ENCODE measurements at regions not wholly inside any gene's neighbourhood (a gene's known extent, or its start where the extent isn't known, plus 50 kb on each side); places are given as distances from the start of the nearest gene placed in this dataset.

DNA sequence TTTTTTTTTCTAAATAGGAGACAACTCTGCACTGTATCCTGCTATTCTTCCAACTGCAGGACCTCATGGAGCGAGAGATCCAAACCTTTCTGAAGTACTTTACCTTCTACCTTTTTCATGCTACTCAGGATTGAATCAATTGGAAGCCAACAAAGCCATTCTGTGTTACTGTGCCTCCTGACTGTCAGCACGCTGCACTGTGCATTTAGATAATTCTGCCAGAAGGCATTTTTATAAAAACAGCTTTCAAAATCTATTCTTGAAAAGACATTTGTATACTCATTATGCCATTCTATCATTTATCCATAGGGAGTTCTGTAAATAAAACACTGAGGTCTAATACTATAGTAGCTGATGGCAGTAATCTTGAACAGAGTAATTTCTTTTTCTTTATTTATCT is 142.8 kb downstream of the SLIT2 start:
- Histone ChIP-seq H3K9ac (ENCODE audit: low read depth, low read length) (no peak overlapping the region), H3K23ac (ENCODE audit: low read depth, low read length) (no peak overlapping the region), H4K8ac (ENCODE audit: low read depth in 2 of 2, low read length in 2 of 2) (no peak overlapping the region), H3K9me1 (ENCODE audit: insufficient read depth, low read length) (no peaks in the 10 kb centered on the region), H3K27me3 (ENCODE audit: control insufficient read depth, insufficient read depth, low read length) (no peaks in the 10 kb centered on the region), H2AFZ (replicated peaks; ENCODE audit: low read length, poor library complexity) (no peak overlapping the region), H3K4me1 (ENCODE audit: control insufficient read depth, insufficient read depth, low read length) (no peaks in the 10 kb centered on the region), H3K56ac (ENCODE audit: extremely low read depth, insufficient read depth, low read length) (no peak overlapping the region), H4K5ac (ENCODE audit: low read depth, low read length) (no peak overlapping the region), H2BK20ac (ENCODE audit: low read depth, low read length) (no peak overlapping the region), H3K9me3 (ENCODE audit: control insufficient read depth, insufficient read depth, low read length) (no peaks in the 10 kb centered on the region), H3K36me3 (ENCODE audit: control insufficient read depth, insufficient read depth, low read length) (no peaks in the 10 kb centered on the region), H2BK5ac (ENCODE audit: low read depth, low read length, poor library complexity, severe bottlenecking) (no peak overlapping the region), H2BK120ac (ENCODE audit: low read depth, low read length) (no peak overlapping the region), H2BK15ac (ENCODE audit: low read depth, low read length) (no peak overlapping the region), H3K4me2 (ENCODE audit: low read depth, low read length) (no peak overlapping the region), H4K91ac (ENCODE audit: insufficient read depth, low read depth, low read length) (no peak overlapping the region), H3K4me3 (ENCODE audit: insufficient read depth, low read depth, low read length) (no peak overlapping the region), H3K14ac (replicated peaks; ENCODE audit: low read depth, low read length) (no peak overlapping the region), H3K18ac (ENCODE audit: low read depth, low read length) (no peak overlapping the region), H2AK5ac (ENCODE audit: low read depth, low read length) (no peak overlapping the region), H3K79me1 (ENCODE audit: low read depth in 1 of 2, low read length in 2 of 2) (no peaks in the 10 kb centered on the region), H4K20me1 (ENCODE audit: insufficient read depth, low read length) (no peaks in the 10 kb centered on the region), H3K27ac (ENCODE audit: insufficient read depth, low read length) (no peak overlapping the region), H2AK9ac (replicated peaks; ENCODE audit: low read depth, low read length, poor library complexity) (no peak overlapping the region), H3K4ac (ENCODE audit: low read depth, low read length) (no peak overlapping the region)
- no TSS peak for BruUV-seq (replicated peaks)
- DNase-seq (no peak), ATAC-seq (ENCODE audit: low read depth) (no peak)
- dilution Hi-C loops (cut with HindIII; ENCODE audit: low sequenced_read_pairs, unreplicated experiment), result no loop called here
- WGBS, 2 experiments (ENCODE audit: extremely low coverage in 2 of 2, insufficient read length in 1 of 2), result no CpG with 5 or more reads among the region's 2 CpGs
- intact Hi-C loops (cut with micrococcal nuclease), result no loop called here
- TF ChIP-seq POLR2A (IDR thresholded peaks at IDR 0.05; ENCODE audit: low read depth, low read length), result no peak
- TF ChIP-seq RFX5 (IDR thresholded peaks at IDR 0.05; ENCODE audit: low read depth, low read length), result no peak
- no peak for TF ChIP-seq MAZ (IDR thresholded peaks at IDR 0.05; ENCODE audit: borderline replicate concordance, low read depth, low read length)
- no peak for TF ChIP-seq SMC3 (IDR thresholded peaks at IDR 0.05; ENCODE audit: low read depth, low read length)
- TF ChIP-seq CHD1 (IDR thresholded peaks at IDR 0.05; ENCODE audit: low read depth, low read length), result no peak
- no peak for TF ChIP-seq FOS (IDR thresholded peaks at IDR 0.05; ENCODE audit: low read depth, low read length)
- TF ChIP-seq, protein P1, sequence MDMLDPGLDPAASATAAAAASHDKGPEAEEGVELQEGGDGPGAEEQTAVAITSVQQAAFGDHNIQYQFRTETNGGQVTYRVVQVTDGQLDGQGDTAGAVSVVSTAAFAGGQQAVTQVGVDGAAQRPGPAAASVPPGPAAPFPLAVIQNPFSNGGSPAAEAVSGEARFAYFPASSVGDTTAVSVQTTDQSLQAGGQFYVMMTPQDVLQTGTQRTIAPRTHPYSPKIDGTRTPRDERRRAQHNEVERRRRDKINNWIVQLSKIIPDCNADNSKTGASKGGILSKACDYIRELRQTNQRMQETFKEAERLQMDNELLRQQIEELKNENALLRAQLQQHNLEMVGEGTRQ (IDR thresholded peaks at IDR 0.05; ENCODE audit: low read depth, low read length), result no peak
- no peak for TF ChIP-seq MAFK (IDR thresholded peaks at IDR 0.05; ENCODE audit: low read depth, low read length)
- no peak for TF ChIP-seq RAD21 (IDR thresholded peaks at IDR 0.05; ENCODE audit: low read length)
- TF ChIP-seq, protein P2, sequence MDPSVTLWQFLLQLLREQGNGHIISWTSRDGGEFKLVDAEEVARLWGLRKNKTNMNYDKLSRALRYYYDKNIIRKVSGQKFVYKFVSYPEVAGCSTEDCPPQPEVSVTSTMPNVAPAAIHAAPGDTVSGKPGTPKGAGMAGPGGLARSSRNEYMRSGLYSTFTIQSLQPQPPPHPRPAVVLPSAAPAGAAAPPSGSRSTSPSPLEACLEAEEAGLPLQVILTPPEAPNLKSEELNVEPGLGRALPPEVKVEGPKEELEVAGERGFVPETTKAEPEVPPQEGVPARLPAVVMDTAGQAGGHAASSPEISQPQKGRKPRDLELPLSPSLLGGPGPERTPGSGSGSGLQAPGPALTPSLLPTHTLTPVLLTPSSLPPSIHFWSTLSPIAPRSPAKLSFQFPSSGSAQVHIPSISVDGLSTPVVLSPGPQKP (IDR thresholded peaks at IDR 0.05; ENCODE audit: borderline replicate concordance, low read depth, low read length), result no peak
- TF ChIP-seq NFE2L2 (IDR thresholded peaks at IDR 0.05; ENCODE audit: low read depth, low read length), result no peak
- no peak for TF ChIP-seq MXI1 (IDR thresholded peaks at IDR 0.05; ENCODE audit: borderline replicate concordance, low read depth, low read length)
- no peak for TF ChIP-seq CEBPB (IDR thresholded peaks at IDR 0.05; ENCODE audit: low read depth, low read length)
- TF ChIP-seq RCOR1 (IDR thresholded peaks at IDR 0.05; ENCODE audit: insufficient replicate concordance, low read length), result no peak
- no peak for TF ChIP-seq CTCF (conservative IDR thresholded peaks at IDR 0.05; ENCODE audit: low read depth, low read length)
- no peak for TF ChIP-seq BHLHE40 (IDR thresholded peaks at IDR 0.05; ENCODE audit: low read depth, low read length)
- CTCF ChIA-PET, result interaction anchor here (0.7 to 1.2 kb wide), 5 partner anchors 10 to 131 kb away, joined by 3 to 5 read pairs (median 3); no protein-coding TSS in a partner anchor
- in situ Hi-C loops (cut with MboI; ENCODE audit: low sequenced_read_pairs), result no loop called here
- POLR2A ChIA-PET (ENCODE audit: unreplicated experiment), result no interaction called here
